Suppressor macrophage treated with lipopolysaccharide for 1 hour (primary cell): ENCODE measurements at regions not wholly inside any gene's neighbourhood (a gene's known extent, or its start where the extent isn't known, plus 50 kb on each side); places are given as distances from the start of the nearest gene placed in this dataset.
"Not testable (repeated sequence)": the region's sequence is repeated elsewhere in the genome, so short reads cannot be mapped to it uniquely, and the experiment has no call there.

Experiments
- DNase-seq, 3 donors: peaks; one replicate each; pipeline ENCODE4 v3.0.0-alpha.2; 2020 to 2022

DNA sequence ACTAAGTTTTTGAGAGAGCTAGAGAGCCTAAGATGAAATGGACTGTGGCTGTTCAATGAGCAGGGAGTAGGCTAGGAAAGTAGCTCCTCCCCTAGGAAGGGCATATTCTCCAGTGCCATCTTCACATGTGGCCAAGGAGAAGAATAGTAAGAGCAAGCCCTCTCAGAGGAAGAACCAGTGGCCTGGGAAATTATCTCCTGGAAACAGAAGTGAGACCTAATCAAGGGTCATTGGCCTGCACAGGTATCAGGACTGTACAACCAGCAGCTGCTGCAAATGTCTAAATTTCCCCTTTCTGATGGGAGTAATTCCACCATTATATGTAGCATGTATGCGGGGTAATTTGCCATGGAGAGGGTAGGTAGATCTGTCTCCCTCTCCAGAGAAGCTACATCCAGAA is 334.8 kb upstream of the RASGEF1B start:
- no peak for DNase-seq

DNA sequence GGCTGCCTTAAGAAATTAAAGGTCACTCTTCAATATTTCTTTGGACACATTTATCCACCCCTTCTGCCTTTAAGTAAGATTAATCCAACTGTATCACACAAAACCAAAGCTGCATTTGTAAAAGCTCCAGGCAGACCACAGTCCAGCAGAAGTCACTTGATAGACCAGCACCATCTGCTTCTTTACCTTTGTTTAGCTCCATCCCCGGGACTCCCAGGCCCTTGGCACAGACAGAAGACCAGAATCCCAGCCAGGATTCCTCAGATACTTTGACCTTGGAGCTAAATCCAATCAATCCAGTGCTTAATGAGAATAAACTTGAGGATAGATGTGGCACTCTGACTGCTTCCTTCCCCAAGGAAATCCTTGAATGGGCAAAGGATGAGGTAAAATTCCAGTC is 333.1 kb upstream of the RASGEF1B start:
- no peak for DNase-seq

DNA sequence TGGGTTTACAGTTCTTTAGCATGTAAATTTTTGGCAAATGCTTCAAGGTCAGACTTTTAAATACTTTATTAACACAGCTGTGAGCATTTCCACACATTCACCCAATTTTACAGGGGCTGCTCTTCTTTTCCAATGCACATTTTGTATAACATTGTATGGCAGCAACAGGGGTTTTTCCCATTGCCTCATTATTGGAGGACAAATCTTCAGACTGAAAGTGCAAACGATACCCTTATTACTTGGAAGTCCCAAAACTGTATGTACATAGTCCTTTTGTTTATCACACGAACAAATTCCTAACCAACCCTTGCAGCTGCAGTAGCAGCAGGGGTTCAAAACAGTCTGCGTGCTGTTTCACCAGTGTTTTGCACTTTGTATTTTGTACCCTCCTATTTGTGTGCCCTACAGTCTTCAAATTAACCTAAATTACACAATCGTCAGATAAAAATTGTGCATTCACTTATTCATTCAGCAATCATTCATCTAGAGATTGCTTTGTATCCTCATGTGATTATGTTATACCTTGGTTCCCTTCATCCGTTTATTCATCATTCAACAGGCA is 330.7 kb upstream of the RASGEF1B start:
- DNase-seq: no peak

DNA sequence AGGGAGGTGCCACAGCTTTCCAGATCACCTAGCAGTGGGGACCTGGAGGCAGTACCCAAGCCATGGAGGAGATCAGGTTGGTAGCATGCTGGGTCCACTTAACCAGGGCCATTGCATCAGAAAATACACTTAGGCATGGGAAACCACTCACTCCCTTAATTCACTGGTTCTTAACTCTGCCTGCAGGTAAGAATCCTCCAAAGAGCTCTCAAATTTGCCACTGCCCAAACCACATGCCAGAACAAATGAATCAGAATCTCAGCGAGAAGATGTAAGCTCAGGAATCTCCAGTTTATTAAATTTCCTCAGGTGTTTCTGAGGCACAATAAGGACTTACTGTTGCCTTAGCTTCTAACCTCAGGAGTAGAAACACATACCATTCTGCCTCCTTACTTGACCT is 327.7 kb upstream of the RASGEF1B start:
- no peak for DNase-seq

DNA sequence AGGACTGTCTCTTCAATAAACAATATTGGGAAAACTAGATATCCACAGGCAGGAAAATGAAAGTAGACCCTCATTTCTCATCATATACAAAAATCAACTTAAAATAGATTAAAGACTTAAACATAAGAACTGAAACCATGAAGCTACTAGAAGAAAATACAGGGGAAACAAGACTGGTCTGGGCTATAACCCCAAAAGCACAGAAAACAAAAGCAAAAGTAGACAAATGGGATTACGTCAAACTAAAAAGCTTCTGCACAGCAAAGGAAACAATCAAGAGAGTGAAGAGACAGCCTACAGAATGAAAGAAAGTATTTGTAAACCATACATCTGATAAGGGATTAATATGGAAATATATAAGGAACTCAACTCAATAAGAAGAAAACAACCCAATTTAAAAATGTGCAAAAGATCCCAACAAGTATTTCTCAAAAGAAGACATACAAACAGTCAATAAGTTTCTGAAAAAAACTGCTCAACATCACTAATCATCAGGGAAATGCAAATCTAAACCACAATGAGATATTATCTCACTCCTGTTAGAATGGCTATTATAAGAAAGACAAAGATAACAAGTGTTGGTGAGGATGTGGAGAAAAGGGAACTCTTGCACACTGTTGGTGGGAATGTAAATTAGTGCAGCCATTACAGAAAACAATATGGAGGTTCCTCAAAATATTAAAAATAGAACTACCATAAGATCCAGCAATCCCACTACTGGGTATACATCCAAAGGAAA is 325.3 kb upstream of the RASGEF1B start:
- no peak for DNase-seq

DNA sequence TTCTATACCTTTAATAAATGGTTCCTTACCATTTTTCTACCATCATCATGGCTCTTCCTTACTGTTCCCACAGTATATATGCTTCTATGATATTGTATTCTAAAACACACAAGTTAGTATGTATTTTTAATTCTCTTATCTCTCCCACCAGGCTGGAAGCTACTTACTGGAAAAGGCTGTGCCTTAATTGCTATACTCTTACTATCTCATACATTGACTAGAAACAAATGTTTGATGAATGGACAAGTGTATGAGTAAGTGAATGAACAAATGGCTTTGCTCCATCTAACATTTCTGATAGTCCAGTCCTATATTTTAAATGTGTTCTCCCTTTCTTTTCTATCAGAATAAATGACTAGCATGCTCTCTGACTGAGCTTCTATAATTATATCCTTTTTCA is 320.8 kb upstream of the RASGEF1B start:
- DNase-seq: no peak

DNA sequence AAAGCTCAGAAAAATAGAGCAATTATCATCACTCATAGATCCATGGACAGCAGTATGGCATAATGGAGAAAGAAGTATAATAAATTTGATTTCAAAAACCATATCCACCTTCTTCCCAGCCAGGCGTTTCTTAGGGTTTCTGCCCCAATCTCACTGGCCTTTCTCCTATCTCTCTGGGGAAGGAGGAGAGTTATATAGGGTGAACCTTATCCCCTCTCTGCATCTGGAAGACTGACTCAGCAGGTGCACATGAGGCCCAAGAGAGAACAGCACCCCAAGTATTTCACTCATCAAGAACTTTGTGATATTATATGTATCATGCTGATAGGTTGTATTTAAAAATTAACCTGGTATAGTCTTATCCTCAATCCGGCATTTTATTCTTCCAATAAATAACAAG is 318.8 kb upstream of the RASGEF1B start:
- DNase-seq: no peak

DNA sequence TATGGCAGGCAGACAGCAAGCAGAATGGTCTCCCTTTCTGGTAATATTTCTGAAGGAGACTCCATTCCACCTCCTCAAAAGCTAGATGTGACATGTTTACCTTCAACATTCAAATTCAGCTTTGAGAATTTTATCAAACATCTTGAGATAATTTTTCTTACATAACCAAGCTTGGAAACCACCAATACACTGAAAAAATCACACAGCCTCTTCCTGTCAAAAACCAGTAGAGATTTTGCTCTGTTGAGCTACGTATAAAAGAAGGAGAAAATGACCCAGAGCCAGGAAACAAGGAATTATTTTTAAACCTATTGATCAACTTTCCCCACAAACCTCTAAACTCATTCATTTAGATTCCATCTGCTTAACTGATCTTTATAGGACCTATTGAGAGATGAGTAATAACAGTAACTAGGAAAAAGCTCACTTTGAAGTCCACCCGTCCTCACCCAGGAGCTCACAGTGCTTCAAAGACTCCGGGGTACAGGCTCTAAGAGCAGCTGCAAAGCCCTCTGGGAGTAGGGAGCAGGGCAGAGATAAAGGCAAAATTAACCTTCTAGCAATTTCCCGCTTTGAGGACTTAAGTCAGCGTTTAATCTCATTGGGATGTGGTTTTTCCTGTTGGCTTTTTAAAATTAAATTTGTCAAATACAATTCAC is 318.2 kb upstream of the RASGEF1B start:
- no peak for DNase-seq

DNA sequence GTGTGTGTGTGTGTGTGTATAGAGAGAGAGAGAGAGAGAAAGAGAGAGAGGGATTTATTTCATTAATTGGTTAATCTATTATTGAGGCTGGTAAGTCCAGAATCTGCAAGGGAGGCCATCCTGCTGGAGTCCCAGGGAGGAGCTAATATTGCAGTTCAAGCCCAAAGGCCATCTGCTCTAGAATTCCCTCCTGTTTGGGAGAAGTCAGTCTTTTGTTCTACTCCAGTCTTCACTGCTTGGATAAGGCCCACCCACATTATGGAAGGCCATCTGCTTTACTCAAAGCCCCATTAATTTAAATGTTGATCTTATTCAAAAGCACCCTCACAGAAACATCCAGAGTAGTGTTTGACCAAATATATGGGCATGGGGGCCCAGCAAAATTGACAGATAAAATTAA is 317.5 kb upstream of the RASGEF1B start:
- DNase-seq: no peak

DNA sequence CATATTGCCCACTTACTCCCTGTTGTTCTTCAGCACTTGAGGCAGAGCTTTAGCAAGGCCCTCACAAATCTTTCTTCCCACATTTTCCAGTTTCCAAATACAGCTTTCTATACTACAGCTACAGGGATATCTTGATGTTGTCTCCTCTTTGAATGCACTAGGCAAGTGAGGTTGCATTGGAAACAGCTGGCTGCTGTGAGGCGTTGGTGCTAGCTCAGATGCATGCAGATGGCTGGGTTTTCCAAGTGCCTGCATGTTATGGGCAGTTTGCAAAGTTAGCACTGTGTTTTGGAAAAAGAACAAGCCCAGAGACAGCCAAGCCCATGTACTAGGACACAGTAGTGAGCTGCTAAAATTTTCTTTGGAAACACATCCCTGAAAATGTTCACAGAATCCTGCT is 315.1 kb upstream of the RASGEF1B start:
- DNase-seq: no peak

DNA sequence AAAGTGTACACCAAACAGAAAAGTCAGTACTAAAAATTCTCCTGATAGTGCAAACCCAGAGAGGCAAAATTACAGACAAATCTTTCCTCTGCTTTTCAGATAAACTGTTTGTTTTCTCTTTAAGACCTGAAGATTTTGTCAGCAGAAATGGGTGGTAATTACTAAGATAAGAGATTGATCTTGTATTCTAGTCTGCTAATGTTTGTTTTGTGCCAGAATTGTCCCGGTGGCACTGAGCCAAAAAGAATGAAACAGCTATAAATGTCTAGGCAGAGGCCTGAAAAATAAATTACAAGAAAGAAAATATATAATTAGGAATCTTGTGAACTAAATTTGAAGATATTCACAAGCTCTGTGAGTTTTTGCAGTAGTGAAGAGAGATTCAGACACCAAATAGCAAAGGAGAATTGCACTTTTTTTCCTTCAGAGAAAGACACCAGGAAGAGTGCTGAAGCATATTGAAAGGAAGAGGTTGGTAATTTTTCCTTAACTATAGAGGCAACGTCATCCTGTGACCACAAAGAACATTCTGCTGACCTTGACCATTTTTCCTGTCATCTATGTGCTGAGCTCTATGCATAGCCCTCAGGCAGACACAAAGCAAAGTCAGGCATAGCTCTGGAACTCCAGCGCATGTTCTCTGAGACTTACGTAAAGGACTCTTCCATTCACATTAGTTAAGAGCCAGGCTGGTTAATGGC is 314.5 kb upstream of the RASGEF1B start:
- DNase-seq: peak; percentile 29 to 51 (median 50)

DNA sequence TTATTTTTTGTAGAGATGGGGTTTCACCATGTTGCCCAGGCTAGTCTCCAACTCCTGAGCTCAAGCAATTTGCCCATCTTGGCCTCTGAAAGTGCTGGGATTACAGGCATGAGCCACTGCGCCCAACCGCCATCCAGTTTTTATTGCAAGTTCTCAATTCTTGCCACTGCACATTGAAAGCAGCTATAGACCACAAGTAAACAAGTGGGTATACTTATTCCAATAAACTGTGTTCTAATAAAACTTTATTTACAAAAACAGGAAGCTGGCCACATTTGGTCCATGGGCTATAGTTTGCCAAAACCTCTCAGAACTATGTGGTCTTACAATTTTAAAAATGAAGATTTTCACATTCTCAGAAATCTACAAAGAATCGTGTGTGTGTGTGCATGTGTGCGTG is 313.6 kb upstream of the RASGEF1B start:
- DNase-seq: no peak

DNA sequence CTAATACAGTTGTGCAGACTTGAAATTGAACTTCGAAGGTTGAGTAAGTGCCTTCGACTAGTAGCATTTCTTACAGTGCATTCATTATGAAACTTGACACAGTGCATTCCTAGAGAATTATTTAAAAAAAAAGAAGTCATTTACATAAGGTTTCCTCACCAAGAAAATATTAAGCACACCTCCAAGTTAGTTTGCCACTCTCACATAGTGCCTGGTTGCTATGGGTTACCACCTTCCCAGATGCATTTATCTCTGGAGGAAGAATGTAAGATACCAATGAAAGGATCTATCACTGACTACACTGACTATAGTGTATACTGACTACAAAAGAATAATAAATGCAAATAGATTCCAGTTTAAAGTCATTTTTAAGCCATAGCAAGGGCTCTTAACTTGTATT is 311.9 kb upstream of the RASGEF1B start:
- no peak for DNase-seq

DNA sequence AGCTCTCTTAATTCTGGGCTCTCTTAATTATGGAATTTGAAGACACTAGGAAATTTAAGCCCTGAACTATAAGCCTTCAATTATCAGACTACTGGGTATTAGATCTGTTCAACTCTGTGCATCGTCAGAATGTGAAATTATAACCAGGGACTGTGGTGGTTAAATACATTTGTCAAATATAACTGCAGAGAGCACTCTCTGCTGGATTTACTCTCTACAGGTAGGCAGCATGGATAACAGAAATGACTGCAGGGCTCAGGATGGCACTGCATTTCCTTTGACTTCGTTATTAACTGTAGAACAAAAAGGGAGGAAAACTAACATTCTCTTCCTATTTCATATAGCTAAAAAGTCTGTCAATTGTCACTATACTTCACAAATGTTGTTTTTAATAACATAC is 310.1 kb upstream of the RASGEF1B start:
- no peak for DNase-seq

DNA sequence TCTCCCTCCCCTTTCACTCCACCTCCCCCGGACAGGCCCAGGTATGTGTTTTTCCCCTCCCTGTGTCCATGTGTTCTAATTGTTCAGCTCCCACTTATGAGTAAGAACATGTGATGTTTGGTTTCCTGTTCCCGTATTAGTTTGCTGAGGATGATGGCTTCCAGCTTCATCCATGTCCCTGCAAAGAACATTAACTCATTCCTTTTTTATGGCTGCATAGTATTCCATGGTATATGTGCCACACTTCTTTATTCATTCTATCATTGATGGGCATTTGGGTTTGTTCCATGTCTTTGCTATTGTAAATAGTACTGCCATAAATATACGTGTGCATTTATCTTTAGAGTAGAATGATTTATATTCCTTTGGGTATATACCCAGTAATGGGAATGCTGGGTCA is 306.0 kb upstream of the RASGEF1B start:
- DNase-seq: not testable (repeated sequence)

DNA sequence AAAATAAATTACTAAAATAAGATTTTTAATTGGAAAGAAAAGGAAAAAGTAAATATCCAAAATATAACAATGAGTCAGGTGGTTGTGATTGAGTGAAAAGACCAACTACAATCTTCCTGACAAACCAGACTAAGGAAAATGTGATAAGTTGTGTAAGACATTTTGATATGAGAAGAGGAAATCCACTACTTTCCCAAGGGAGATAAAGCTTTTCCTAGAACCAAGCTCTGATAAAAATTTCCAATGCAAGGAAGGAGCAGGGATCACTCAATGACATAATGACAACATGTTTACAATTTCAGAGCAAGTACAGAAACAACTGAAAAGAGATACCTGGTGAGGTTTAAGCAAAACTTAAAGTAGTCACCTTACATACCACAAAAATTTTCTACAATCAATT is 305.1 kb upstream of the RASGEF1B start:
- DNase-seq: no peak

DNA sequence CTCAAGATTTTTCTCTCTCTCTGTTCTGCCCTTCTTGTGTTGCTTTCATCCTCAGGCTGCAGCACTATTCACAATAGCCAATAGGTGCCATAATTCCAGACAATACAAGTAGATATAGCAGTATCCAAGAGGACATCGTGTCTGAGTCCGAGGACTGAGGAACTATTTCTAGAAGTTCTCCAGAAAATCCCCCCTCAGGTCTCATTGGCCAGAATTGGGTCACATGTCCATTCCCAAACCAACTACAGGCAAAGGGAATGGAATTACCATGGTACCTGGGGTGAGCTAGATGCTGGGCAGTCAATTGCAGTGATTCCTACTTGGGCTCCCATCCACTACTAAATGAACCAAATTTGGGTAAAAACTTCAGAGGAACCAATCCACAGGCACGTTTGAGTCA is 301.9 kb upstream of the RASGEF1B start:
- no peak for DNase-seq

DNA sequence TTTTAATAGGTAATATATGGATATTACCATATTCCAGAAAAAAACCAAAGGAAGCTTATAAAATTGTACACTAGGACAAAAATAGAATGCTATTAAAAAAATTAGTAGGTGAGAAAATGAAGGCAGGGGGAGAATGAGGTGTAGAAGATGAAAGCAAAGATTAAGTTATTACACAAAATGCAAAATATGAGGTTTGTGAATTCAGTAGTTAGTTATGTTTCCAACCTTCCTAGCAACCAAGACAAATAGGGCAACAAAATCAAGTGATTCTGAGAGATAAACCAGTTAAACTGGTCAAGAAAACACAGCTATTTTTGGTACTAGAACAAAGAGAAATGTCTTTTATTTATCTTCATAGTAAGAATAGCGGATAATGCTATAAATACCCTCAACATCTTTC is 300.0 kb upstream of the RASGEF1B start:
- no peak for DNase-seq

DNA sequence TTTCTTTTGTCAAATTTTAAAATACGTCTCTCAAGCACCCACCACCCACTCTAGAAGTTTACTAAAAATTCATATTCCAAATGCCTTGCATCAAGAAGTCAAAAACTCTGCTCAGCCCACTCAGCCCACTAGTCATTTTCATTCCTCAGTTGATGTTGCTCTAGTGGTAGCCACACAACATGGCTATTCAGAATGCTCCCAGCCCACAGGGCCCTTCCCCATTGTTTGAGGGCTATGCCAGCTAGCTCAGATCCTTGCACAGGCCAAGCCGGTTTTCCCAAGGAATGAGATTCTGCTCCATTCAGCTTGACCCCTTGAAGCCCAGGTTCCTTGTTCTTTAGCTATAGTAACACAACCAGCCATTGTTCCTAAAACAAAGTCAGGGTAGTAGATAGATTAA is 297.5 kb upstream of the RASGEF1B start:
- DNase-seq: no peak

DNA sequence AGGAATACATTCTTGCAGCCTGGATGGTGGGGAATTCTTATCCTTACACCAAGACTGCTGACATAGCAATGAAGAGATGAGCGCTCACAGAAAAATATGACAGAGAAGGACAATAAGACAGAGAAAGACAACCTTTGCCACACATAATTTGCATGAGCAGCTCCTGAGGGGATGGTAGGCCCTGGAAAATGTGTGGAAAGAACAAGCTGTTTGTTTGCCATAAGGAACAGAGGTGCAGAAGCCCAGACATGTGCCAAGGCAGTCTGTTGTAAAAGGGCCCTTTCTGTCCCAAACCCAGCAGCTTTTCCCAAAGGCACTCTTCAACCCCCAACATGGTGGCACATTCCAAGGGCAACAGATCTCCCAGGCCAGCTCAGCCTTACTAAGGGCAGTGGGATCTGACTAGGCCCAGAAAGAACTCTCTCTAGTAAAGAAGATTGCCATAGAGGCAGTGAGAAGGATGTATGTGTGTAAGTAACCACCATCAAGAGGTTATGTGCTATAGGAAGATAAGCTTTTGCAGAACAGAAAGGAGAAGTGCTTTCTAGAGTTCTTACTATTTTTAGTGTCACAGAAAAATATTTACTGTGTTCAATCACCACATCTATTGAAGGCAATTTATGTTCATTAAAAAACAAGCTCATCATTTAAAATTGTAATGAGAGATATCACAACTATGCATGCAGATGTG is 287.0 kb upstream of the RASGEF1B start:
- no peak for DNase-seq

DNA sequence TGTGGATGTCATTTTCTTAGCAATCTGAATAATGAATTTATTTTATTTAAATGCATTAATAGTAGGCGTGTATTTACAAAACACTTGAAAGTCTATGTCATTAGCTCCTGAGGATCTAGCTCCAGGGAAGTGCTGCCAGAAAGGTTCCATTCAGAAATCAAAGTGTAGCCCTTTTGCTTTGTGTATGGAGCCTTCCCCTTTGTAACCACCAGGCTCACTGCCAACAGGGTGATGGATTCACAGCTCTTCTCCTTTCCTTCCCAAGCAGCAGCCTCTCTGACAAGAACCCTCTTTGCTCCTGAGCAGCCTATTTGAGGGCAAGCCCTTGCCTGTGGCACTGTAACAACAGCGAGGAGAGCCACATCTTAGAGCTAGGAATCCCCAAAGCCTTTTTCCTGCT is 286.0 kb upstream of the RASGEF1B start:
- DNase-seq: peak; percentile 36 to 42 (median 39)

DNA sequence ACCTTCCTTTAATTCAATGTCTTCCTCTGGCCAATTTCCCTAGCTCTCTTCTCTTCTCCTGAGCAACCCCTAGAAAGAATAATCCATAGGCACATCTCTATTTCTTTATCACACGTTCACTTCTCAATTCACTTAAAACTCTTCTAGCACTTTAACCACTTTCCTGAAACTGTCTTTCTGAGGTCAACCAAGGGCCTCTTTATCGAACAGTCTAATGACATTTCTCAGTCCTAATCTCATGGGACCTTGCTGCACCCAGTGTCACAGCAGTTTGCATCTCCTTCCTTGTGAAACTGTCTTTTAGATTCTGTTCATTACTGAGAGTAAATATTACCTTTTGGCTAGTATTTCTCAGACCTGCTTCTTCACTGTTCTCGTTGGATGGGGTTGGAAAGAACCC is 285.3 kb upstream of the RASGEF1B start:
- DNase-seq: no peak

DNA sequence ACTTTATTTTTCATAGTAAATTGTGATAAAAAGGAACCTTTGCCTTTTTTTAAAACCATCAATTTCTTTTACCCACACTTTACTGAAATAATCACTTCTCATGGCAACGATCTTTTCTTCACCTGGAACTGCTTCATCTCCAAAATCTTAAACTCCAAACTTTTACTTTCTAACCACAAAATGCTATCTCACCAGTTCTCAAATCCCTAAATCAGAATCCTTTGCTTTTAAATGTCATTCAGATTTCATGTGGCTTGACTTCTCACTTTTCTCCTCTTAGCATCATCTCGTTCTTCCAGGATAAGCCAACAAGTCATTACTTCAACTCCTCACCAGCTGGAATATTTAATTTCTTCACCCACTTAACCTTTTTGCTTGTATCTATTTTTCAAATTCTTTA is 284.3 kb upstream of the RASGEF1B start:
- DNase-seq: no peak
